Gastroesophageal sphincter (tissue), 3 donors: ENCODE measurements at regions not wholly inside any gene's neighbourhood (a gene's known extent, or its start where the extent isn't known, plus 50 kb on each side); places are given as distances from the start of the nearest gene placed in this dataset.

Experiments used
- POLR2A ChIP-seq, 2 donors: fragments of 450-650 bp; IDR thresholded peaks; one replicate each; pipeline ENCODE4 v1.6.1; 2017; ENCODE audit warnings: antibody characterized with exemption in 2 of 2, mild to moderate bottlenecking in 2 of 2, moderate library complexity in 1 of 2
- TF ChIP-seq, protein P1 (sequence below), 4 experiments: fragments of 200-600 bp in 2 of 4; fragments of 450-650 bp in 2 of 4; sonication (generic) in 1 of 4; IDR thresholded peaks; one replicate each; pipeline ENCODE4 v1.5.1; 2017 to 2019; ENCODE audit warnings: antibody characterized with exemption in 4 of 4, mild to moderate bottlenecking in 2 of 4, moderate library complexity in 2 of 4

DNA sequence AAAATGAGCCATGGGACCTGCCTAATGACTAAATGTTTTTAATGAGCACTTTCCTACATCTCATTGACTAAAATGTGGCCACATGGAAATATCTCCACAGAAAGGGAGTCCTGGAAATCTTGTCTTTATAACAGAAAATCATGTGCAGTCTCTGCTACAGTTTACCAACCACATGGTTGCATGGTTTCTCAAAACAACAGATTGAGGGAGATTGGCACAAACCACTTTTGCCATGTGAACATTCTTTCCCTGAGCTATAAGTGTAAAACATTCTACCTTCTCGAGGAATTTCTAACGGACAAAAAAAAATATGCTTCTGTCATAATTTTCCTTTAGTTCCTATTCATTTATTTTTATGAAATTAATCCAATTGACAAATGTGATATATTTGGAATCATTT is 218.9 kb upstream of the SLITRK5 start:
- TF ChIP-seq, protein P1, sequence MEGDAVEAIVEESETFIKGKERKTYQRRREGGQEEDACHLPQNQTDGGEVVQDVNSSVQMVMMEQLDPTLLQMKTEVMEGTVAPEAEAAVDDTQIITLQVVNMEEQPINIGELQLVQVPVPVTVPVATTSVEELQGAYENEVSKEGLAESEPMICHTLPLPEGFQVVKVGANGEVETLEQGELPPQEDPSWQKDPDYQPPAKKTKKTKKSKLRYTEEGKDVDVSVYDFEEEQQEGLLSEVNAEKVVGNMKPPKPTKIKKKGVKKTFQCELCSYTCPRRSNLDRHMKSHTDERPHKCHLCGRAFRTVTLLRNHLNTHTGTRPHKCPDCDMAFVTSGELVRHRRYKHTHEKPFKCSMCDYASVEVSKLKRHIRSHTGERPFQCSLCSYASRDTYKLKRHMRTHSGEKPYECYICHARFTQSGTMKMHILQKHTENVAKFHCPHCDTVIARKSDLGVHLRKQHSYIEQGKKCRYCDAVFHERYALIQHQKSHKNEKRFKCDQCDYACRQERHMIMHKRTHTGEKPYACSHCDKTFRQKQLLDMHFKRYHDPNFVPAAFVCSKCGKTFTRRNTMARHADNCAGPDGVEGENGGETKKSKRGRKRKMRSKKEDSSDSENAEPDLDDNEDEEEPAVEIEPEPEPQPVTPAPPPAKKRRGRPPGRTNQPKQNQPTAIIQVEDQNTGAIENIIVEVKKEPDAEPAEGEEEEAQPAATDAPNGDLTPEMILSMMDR (IDR thresholded peaks at IDR 0.05) = no peak
- TF ChIP-seq POLR2A (IDR thresholded peaks at IDR 0.05) = no peak
